T-helper 17 cell (primary cell): ENCODE measurements at regions not wholly inside any gene's neighbourhood (a gene's known extent, or its start where the extent isn't known, plus 50 kb on each side); places are given as distances from the start of the nearest gene placed in this dataset.
"Not testable (repeated sequence)": the region's sequence is repeated elsewhere in the genome, so short reads cannot be mapped to it uniquely, and the experiment has no call there.

Experiments
- ATAC-seq: fragments of 150-1000 bp; cut with Tn5 transposase; 2 replicates; pipeline ENCODE4 v1.10.0; 2021; ENCODE audit warnings: mild to moderate bottlenecking, moderate library complexity
- DNase-seq, 3 donors: peaks; one replicate each; pipeline versions ENCODE4 v3.0.0 to v3.0.0-alpha.2; 2020 to 2021
- H3K9me3 ChIP-seq: one replicate; pipeline ENCODE4 v1.7.0; 2013; ENCODE audit warnings: low read length, mild to moderate bottlenecking; ENCODE audit not compliant: control insufficient read depth, poor library complexity, severe bottlenecking
- H3K27ac Mint-ChIP-seq: one replicate; pipeline ENCODE4 v1.8.0; 2022; ENCODE audit warnings: mild to moderate bottlenecking, moderate library complexity, mixed read lengths
- H3K27me3 Mint-ChIP-seq: one replicate; pipeline ENCODE4 v1.8.0; 2022; ENCODE audit warnings: mixed read lengths
- H3K36me3 Mint-ChIP-seq: one replicate; pipeline ENCODE4 v1.8.0; 2022; ENCODE audit warnings: low read depth, mixed read lengths
- H3K4me1 Mint-ChIP-seq: one replicate; pipeline ENCODE4 v1.8.0; 2022; ENCODE audit warnings: mild to moderate bottlenecking, mixed read lengths
- H3K4me3 Mint-ChIP-seq: one replicate; pipeline ENCODE4 v1.8.0; 2022; ENCODE audit warnings: mild to moderate bottlenecking, moderate library complexity, mixed read lengths

DNA sequence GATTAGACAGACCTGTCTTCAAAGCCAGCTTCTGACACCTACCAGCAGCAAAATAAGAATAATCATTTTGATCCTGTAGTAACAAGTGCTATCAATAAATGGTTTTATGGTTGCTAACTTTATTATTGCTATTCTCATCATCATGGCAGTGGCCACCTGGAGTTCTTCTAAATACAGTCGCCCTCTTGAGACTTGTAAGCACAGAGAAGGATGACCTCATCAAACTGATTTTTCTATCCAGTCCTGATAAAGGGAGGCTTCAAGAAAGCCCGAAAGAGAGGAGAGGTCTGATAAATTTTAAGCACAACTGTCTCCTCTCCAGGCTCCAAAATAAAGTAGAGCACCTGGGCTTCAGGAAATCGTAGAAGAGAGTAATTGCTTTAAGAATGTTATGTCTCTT is 286.4 kb downstream of the USP46 start:
- no peaks in the 10 kb centered on the region for H3K36me3 Mint-ChIP-seq
- no peaks in the 10 kb centered on the region for H3K4me1 Mint-ChIP-seq
- no peak overlapping the region for H3K27ac Mint-ChIP-seq
- no peak overlapping the region for H3K4me3 Mint-ChIP-seq
- ATAC-seq: no peak
- H3K9me3 ChIP-seq: no peaks in the 10 kb centered on the region
- DNase-seq: no peak
- H3K27me3 Mint-ChIP-seq: peaks cover 22% of the 10 kb centered on the region

DNA sequence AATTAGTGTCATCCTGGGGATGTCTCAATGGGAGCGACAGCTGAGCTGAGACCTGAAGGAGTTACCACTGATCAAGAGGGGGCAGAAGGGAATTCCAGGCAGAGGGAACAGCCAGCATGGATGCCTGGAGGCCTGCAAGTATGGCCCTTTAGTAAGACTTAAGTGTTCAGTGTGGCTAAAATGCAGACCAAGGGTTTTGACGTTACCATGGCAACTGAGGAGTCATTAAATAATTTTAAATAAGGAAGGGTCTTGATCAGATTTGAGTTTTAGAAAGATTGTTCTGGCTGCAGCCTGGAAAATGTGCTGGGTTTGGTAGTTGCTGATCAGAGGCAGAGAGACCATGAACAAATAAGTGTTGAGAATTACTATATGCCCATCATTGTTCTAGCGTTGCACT is 285.5 kb downstream of the USP46 start:
- no peak for ATAC-seq
- H3K4me1 Mint-ChIP-seq: no peaks in the 10 kb centered on the region
- H3K36me3 Mint-ChIP-seq: peaks cover 2% of the 10 kb centered on the region
- no peak overlapping the region for H3K4me3 Mint-ChIP-seq
- DNase-seq: no peak
- peaks cover 30% of the 10 kb centered on the region for H3K27me3 Mint-ChIP-seq
- H3K9me3 ChIP-seq: no peaks in the 10 kb centered on the region
- no peak overlapping the region for H3K27ac Mint-ChIP-seq

DNA sequence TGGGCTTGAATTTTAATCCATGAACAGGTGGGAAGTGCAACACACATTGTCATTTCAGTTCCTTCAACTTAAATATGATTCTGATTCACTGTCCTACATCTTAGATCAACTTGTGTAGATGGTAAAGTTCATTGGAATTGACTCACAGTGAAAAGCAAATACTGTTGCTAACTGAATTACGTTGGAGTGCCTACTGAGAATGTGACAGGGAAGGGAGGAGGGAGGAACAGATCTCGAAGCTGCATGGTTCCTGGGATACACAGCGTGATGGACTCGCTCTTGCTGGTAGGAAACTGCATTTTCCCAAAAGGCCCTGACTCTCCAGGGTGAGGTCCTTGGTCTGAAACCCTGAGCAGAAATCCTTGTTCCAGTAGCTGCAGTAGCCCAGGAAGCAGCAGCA is 284.2 kb downstream of the USP46 start:
- Mint-ChIP-seq H3K27ac (no peak overlapping the region), H3K36me3 (peaks cover 4% of the 10 kb centered on the region), H3K4me1 (no peaks in the 10 kb centered on the region), H3K4me3 (no peak overlapping the region), H3K27me3 (peaks cover 36% of the 10 kb centered on the region)
- H3K9me3 ChIP-seq: no peaks in the 10 kb centered on the region
- DNase-seq (no peak), ATAC-seq (no peak)

DNA sequence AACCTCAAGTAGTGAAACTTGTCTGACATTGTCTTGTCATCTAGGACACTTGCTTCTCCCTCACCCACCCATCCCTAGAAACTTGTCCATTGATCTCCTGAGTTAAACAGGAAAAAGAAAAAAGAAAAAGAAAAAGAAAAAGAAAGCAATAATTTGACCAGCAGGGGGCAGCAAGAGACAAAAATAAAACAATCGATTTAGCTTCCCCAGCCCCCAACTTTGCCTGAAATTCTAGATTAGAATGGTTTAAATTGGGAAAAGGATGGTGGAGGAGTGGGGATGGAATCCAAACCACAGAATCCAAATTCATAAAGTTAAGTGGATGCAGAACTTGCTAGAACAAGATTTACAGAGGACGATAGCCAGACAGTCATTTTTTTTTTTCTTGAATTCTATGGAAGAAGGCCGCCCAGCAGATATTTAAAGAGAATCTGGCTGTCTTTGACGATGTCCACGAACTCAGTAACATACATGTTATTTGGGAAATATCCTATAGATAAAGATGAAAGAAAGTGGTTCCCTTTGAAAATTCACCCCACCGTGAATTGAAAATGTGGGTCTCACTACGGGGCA is 282.9 kb downstream of the USP46 start:
- H3K4me3 Mint-ChIP-seq: no peak overlapping the region
- H3K36me3 Mint-ChIP-seq: peaks cover 4% of the 10 kb centered on the region
- H3K27ac Mint-ChIP-seq: peak overlapping the region; percentile 57
- no peak for ATAC-seq
- no peaks in the 10 kb centered on the region for H3K9me3 ChIP-seq
- no peak for DNase-seq
- peaks cover 37% of the 10 kb centered on the region for H3K27me3 Mint-ChIP-seq
- no peaks in the 10 kb centered on the region for H3K4me1 Mint-ChIP-seq

DNA sequence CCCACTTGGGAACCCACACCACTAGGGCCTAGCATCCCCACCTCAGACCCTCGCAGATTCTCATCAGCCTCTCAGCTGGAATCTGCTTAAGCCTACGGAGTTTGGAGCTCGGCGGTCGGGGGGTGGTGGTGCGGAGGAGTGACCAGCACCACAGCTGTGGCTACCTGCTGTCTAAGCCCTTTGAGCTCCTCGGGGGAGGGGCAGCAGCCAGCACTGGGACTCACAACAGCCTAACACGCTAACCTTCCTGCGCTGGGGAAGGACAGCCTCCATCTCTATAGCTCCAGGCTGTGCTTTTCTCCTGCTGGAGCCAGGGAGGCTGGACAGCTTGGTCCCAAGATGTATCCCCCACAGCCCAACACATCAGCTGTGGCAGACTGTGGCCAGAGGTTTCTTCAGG is 281.5 kb downstream of the USP46 start:
- H3K4me3 Mint-ChIP-seq: no peak overlapping the region
- no peak overlapping the region for H3K27ac Mint-ChIP-seq
- H3K4me1 Mint-ChIP-seq: no peaks in the 10 kb centered on the region
- H3K36me3 Mint-ChIP-seq: peaks cover 4% of the 10 kb centered on the region
- DNase-seq (no peak), ATAC-seq (no peak)
- no peaks in the 10 kb centered on the region for H3K9me3 ChIP-seq
- H3K27me3 Mint-ChIP-seq: peaks cover 37% of the 10 kb centered on the region

DNA sequence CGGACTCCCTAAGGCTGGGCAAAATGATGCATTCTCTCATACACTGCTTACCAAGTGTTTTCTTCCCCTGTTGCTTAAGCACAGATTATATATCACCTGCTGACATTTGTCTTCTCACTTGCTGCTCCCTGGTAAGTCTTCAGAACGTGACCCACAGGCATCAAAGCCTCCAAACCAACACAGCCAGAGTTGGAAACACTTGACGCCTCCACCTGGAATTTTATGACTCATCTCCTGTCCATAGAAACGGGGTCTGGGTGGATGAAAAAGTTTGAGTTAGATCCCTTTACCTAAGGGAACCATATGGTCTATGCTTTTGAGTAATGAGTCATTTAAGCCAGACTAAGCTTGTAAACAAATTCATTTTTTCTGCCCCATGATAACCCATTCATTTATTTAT is 251.6 kb downstream of the USP46 start:
- Mint-ChIP-seq H3K36me3 (no peaks in the 10 kb centered on the region), H3K27me3 (peaks cover 13% of the 10 kb centered on the region), H3K27ac (no peak overlapping the region), H3K4me1 (no peaks in the 10 kb centered on the region), H3K4me3 (no peak overlapping the region)
- no peak for DNase-seq
- ATAC-seq: no peak
- H3K9me3 ChIP-seq: peaks cover 3% of the 10 kb centered on the region

DNA sequence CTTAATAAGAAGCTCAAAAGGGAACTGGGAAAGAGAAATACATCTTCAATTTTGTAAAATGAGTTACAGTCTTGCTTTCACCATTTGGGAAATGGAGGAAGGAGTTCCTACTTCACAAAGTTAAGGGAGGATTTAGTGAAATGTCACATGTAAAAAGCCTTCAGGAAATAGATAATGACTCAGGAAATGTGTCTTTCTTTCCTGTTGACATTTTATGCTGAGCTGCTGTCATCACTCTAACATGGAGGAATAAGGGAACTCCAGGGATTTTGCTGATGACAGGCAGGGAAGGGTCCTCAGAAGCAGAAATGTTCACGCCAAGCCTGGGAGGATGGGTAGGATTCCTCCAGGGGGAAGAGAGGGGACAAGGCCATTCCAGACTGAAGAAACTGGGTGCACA is 251.1 kb downstream of the USP46 start:
- H3K27ac Mint-ChIP-seq: no peak overlapping the region
- H3K4me1 Mint-ChIP-seq: no peaks in the 10 kb centered on the region
- DNase-seq (no peak), ATAC-seq (no peak)
- H3K36me3 Mint-ChIP-seq: no peaks in the 10 kb centered on the region
- H3K4me3 Mint-ChIP-seq: no peak overlapping the region
- peaks cover 3% of the 10 kb centered on the region for H3K9me3 ChIP-seq
- H3K27me3 Mint-ChIP-seq: peaks cover 13% of the 10 kb centered on the region

DNA sequence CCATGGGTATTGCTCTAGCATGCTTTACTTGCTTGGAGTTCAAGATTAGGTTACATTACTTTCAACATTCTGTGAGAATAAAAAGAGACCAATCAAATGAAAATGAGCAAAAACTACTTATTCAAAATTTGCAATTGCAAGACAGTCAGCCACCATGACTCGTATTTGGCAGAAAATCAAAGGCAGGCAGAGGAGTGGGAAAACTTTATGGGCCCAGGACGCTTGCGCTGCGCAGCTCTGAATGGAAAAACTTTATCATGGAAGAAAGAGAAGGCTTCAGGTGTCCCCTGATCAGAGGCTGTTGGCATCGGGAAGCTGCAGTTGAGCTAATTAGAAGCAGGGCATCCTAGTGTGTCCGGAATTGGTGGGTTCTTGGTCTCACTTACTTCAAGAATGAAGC is 250.6 kb downstream of the USP46 start:
- Mint-ChIP-seq H3K36me3 (no peaks in the 10 kb centered on the region), H3K4me3 (no peak overlapping the region), H3K27ac (no peak overlapping the region), H3K4me1 (no peaks in the 10 kb centered on the region), H3K27me3 (peaks cover 9% of the 10 kb centered on the region)
- no peak for DNase-seq
- ATAC-seq: no peak
- peaks cover 3% of the 10 kb centered on the region for H3K9me3 ChIP-seq

DNA sequence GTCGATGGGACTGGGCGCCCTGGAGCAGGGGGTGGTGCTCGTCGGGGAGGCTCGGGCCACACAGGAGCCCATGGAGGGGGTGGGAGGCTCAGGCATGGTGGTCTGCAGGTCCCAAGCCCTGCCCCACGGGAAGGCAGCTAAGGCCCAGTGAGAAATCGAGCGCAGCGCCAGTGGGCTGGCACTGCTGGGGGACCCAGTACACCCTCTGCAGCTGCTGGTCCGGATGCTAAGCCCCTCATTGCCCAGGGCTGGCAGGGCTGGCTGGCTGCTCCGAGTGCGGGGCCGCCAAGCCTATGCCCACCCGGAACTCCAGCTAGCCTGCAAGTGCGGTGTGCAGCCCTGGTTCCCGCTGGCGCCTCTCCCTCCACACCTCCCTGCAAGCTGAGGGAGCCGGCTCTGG is 249.3 kb downstream of the USP46 start:
- ATAC-seq, H3K4me3 Mint-ChIP-seq, DNase-seq, H3K9me3 ChIP-seq, H3K27ac Mint-ChIP-seq, H3K4me1 Mint-ChIP-seq, H3K36me3 Mint-ChIP-seq, H3K27me3 Mint-ChIP-seq: not testable (repeated sequence)

DNA sequence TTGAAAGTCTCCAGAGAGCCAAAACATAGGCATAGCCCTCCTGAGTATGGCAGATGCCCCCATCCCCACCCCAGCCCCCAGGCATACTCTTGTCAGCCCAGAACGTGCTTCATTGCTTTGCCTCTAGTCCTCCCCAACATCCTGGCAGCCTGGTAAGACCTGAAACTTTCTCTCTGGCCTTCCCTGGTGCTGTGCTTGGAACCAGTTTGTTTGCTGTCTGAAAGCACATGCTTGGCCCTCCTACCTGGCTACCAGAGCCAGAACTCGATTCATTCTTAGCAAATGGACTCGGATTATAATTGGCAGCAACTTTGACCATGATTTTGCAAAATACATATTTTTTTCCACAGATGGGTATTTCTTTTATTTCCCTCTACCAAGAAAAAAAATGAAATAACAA is 248.1 kb downstream of the USP46 start:
- H3K9me3 ChIP-seq: peaks cover 3% of the 10 kb centered on the region
- H3K27me3 Mint-ChIP-seq: peaks cover 7% of the 10 kb centered on the region
- ATAC-seq (no peak), DNase-seq (no peak)
- H3K4me1 Mint-ChIP-seq: no peaks in the 10 kb centered on the region
- no peak overlapping the region for H3K27ac Mint-ChIP-seq
- no peaks in the 10 kb centered on the region for H3K36me3 Mint-ChIP-seq
- H3K4me3 Mint-ChIP-seq: no peak overlapping the region

DNA sequence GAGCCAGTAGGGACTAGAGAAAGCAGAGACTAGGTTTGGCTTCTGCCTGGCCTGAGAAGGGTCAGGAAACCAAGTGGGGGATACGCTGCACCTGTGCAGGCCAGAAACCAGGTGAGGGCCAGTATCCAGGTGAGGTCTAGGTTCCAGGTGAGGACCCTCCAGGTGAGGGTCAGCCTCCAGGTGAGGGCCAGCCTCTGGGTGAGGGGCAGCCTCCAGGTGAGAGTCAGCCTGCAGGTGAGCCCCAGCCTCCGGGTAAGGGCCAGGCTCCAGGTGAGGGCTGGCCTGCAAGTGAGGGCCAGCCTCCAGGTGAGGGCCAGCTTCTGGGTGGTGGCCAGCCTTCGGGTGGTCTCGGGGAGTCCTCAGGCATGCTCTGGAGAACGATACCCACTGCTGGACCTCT is 238.8 kb downstream of the USP46 start:
- H3K36me3 Mint-ChIP-seq: no peaks in the 10 kb centered on the region
- H3K4me1 Mint-ChIP-seq: no peaks in the 10 kb centered on the region
- ATAC-seq (no peak), DNase-seq (no peak)
- no peak overlapping the region for H3K27ac Mint-ChIP-seq
- no peak overlapping the region for H3K4me3 Mint-ChIP-seq
- H3K9me3 ChIP-seq: no peaks in the 10 kb centered on the region
- H3K27me3 Mint-ChIP-seq: no peaks in the 10 kb centered on the region

DNA sequence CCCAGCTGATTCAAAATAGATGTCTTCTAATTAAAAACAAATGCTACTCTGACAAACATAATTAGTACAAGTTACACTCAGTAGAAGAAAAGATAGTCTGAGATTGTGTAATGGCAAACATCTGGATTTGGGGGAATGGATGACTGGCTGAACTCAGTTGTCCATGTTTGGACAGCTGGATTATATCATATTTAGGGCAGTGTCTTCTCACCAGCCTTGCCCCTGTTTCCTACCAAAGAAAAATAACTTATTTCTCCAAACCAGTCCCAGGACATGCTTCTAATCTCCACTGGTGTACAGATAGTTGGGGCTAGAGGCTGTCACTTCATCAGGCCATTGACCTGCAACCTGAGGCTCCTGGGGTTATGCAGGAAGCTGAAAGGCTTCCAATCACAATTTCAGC is 237.3 kb downstream of the USP46 start:
- H3K4me3 Mint-ChIP-seq: no peak overlapping the region
- DNase-seq: no peak
- no peak for ATAC-seq
- no peaks in the 10 kb centered on the region for H3K9me3 ChIP-seq
- no peaks in the 10 kb centered on the region for H3K36me3 Mint-ChIP-seq
- H3K27me3 Mint-ChIP-seq: no peaks in the 10 kb centered on the region
- no peaks in the 10 kb centered on the region for H3K4me1 Mint-ChIP-seq
- no peak overlapping the region for H3K27ac Mint-ChIP-seq

DNA sequence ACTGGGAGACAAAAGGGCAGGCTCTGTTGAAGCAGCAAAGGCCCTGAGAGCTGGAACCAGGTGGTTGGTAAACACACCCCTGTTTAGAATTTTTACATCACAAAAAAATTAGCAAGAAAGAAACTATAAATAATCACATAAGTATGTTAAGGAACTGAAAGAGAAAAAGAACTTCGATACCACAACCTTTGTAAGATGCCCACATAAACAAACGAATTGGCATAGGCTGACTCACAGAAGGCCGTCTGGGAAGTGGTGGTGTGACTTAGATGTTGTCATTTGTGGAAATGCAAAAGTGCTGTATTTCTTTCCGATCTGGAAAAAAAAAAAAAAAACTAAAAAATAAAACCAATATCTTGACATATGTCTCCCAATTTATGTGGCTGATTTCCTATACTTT is 235.1 kb downstream of the USP46 start:
- H3K9me3 ChIP-seq: no peaks in the 10 kb centered on the region
- DNase-seq (no peak), ATAC-seq (no peak)
- no peaks in the 10 kb centered on the region for H3K4me1 Mint-ChIP-seq
- no peak overlapping the region for H3K4me3 Mint-ChIP-seq
- no peak overlapping the region for H3K27ac Mint-ChIP-seq
- no peaks in the 10 kb centered on the region for H3K27me3 Mint-ChIP-seq
- no peaks in the 10 kb centered on the region for H3K36me3 Mint-ChIP-seq

DNA sequence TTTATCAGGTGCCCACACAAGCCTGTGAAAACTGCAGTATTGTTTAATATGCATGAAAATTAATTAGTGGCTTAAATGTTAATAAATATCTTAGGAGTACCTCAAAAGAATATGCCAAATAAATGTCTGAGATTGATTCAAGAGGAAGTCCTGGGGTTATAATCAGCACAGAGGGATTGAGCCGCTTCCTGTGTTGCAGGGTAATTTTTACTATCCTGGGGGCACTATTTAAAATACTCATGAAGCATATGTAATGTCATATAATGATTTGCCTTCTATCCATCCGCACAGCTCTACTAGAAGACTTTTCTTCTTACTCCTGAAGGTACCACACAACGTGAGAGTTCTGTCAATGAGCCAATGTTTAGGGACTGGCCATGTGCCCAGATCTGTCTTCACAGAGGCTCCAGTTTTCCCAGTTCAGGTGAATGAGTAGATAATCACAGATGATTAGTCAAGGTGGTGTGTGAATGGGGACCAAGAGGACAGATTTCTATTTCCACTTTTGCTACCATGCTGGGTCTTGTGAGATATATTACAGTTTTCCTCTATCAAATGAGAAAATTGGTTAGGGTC is 233.3 kb downstream of the USP46 start:
- H3K27me3 Mint-ChIP-seq: no peaks in the 10 kb centered on the region
- H3K4me1 Mint-ChIP-seq: peaks cover 2% of the 10 kb centered on the region
- no peak overlapping the region for H3K27ac Mint-ChIP-seq
- no peak for ATAC-seq
- no peak for DNase-seq
- H3K36me3 Mint-ChIP-seq: no peaks in the 10 kb centered on the region
- no peak overlapping the region for H3K4me3 Mint-ChIP-seq
- H3K9me3 ChIP-seq: no peaks in the 10 kb centered on the region
